HG02970 (cell line): ENCODE measurements at regions not wholly inside any gene's neighbourhood (a gene's known extent, or its start where the extent isn't known, plus 50 kb on each side); places are given as distances from the start of the nearest gene placed in this dataset.
"Not testable (repeated sequence)": the region's sequence is repeated elsewhere in the genome, so short reads cannot be mapped to it uniquely, and the experiment has no call there.

ENCODE experiments used
- ATAC-seq: cut with Tn5 transposase; IDR thresholded peaks from one replicate; pipeline ENCODE4 v1.9.1; 2021; ENCODE audit warnings: mild to moderate bottlenecking, moderate library complexity, moderate number of reproducible peaks; ENCODE audit not compliant: unreplicated experiment, low FRiP score

DNA sequence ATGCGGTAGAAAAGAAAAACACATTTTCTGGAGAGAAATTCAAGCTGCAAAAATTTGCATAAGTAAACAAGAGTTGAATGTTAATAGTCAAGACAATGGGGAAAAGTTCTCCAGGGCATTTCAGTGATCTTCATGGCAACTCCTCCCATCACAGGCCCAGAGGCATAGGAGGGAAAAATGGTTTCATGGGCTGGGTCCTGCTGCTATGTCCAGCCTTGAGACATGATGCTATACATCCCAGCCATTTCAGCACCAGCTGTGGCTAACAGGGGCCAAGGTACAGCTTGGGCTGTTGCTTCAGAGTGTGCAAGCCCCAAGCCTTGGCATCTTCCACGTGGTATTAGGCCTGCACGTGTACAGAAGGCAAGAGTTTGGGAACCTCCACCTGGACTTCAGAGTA is 118.6 kb upstream of the DLGAP1 start:
- ATAC-seq: no peak

DNA sequence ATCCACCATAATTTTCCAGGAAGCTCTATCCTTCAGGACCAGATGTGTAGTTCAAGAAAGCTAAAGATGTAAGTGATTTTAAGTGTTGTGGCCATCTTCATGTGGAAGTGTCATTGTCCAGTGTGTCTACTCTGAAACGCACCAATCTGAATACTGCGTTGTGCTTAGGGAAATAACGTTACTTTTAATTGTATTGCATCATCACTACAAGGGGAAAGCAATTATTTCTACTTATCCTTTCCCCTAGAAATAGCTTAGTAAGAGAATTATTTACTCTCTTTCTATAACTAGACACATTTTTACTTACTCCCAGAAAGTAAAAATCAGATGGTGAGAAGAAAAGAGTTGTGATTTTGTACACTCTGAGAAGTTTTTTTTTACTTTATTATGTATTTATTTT is 102.4 kb upstream of the DLGAP1 start:
- ATAC-seq: no peak

DNA sequence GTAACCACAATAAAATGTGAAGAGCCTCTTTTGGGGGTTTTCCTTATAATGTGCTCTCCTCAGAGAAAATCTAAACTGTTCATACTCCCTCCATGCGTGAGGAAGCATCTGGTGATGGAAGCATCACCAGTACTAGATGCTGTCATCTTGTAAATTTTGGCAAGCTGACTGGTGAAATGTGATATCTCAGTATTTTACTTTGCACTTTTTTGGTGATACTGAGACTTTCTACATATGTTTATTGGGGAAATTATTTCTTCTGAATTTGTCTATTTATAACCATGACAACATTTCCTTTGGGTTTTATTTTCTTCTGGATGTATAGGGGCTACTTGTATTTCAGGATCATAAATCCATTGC is 95.9 kb upstream of the DLGAP1 start:
- ATAC-seq: no peak

DNA sequence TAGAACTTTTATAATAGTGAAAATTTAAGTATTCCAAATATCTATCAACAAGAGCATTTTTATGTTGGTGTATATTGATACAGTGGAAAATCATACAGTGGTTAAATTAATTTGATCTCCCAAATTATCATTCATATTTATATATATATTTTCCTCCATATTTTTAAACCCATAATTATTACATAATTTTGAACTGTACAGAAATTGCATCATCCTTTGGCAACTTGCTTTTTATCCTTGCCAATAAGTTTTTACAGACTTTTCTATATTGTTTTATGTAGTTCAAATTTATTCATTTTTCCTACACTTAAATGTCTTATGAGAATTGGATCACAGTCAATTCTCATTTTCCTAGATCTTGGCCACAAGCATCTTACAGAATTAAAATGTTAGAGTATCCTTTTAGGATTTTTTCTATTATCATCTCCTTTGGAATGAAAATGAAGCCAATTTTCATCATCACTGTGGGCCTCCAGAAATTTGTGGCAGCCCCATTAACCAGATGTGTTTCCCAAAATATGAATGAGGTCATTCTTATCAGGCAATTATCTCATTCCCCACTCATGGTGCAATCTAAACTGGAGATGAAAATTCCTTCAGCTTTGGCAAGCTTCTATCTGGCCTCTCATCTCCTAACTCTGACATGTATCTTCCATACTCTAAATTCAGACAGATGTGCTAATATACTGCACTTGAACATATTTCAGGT is 94.2 kb upstream of the DLGAP1 start:
- ATAC-seq: no peak

DNA sequence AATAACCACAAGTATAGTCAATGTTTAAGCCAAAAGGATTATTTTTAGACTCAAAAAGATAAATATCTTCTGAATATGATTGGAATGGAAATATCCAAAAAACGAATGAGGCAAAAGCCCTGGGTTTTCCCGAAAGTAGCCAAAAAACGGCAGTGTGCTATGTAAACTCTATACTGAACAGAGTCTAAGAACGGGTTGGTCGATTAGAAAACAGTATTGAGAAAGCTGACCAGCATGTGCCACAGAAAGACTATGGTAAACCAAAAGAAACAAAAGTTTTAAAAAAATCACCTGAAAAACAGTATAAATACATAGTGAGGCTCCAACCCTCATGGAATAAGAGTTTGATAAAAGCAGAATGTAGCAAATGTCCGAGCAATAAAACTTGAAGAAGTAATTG is 92.0 kb upstream of the DLGAP1 start:
- ATAC-seq: no peak

- no peak for ATAC-seq
Measured at GRCh38 chr18:4544142-4544541, 89.0 kb upstream of the DLGAP1 start.

DNA sequence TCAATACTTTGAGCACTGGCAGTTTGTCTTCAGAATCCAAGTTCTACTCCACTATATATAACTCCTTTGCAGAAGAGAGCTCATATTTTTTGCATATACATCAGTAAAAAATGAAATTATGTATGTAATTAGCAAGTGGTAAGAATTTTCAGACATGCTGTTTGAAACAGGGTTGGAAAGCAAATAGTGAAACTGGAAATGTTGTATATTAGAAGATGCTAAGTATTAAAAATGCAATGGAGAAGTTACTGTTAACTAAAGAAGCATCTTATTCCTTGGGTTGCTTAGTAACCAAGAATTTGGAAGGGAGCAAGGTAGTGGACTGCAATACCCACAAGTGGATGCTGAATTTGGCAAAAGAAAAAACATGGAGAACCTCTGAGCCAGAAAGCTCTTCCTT is 88.6 kb upstream of the DLGAP1 start:
- no peak for ATAC-seq

DNA sequence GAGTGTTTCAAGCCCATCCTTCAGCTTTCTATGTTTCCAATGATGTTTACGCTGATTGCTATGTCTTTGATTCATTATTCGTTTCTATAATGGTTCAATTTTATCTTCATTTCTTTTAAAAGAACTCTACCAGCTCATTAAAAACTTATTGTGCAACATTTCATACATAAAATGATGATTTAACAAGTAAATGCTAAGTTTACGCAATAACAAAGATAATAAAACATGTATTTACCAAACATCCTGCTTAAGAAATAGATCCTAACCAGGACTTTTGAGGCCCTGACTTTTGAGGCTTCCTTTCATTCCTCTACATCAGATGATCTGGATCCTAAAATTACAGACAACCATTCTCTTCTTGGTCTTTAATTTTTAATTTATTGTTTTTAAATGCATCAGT is 86.5 kb upstream of the DLGAP1 start:
- no peak for ATAC-seq

- ATAC-seq: no peak
Measured at GRCh38 chr18:4536447-4536846, 81.3 kb upstream of the DLGAP1 start.

DNA sequence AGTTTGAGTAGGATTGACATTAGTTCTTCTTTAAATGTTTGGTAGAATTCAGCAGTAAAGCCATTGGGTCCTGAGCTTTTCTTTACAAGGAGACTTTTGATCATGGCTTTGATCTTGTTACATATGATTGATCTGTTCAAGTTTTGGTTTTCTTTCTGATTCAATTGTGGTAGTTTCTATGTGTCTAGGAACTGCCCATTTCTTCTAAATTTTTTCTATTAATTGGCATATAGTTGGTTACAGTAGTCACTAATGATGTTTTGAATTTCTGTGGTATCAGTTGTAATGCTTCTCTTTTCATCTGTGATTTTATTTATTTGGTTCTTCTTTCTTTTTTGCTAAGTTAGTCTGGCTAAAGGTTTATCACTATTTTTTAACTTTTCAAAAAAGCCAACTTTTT is 73.3 kb upstream of the DLGAP1 start:
- no peak for ATAC-seq

GRCh38 chr18:4527826-4528225 is 72.7 kb upstream of the DLGAP1 start:
- not testable (repeated sequence) for ATAC-seq

DNA sequence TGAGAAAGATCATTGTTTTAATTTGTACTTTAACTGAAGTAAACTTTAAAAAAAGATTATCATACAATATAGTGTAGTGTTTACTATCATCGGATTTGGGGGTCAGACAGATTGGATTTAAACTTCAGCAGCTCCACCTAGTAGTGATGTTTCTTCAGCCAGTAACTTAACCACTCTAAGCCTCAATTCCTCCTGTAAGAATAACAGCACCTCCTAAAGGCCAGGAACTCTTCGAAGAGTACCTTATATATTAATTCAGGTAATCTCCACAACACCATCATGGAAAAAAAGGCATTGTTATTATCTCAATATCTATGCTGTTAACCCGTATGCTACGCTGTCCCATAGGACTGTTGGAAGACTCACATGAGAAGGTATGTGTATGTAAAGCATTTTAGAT is 69.0 kb upstream of the DLGAP1 start:
- ATAC-seq: no peak

GRCh38 chr18:4511166-4511565 is 56.1 kb upstream of the DLGAP1 start:
- no peak for ATAC-seq

DNA sequence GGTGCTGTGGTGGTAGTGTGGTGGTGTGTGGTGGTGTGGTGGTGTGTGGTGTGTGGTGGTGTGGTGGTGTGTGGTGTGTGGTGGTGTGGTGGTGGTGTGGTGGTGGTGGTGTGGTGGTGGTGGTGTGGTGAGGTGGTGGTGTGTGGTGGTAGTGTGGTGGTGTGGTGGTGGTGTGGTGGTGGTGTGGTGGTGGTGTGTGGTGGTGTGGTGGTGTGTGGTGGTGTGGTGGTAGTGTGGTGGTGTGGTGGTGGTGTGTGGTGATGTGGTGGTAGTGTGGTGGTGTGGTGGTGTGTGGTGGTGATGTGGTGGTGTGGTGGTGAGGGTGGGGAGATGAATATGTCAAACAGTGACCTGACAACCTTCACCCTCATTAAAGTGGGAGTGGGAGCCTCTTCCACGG is 55.6 kb upstream of the DLGAP1 start:
- no peak for ATAC-seq

DNA sequence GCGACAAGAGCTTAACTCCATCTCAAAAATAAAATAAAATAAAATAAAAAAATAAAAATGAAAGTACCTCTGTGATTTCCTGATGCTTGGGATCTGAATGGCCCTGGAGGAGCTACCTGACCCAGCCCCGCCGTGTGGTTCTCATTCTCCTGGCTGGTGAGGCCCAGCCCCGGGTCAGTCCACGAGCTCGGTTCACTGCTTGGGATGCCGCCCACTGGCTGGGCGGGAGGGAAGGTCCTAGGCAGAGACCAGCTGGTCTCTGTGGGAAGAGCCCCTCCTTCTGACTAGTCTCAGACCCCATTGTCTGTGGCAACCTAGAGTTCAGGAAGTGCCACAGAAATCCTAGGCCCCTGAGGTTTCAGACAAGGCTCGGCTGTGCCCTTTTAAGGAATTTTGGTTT is 55.1 kb upstream of the DLGAP1 start:
- ATAC-seq: no peak
